ENCODE measurements at regions not wholly inside any gene's neighbourhood (a gene's known extent, or its start where the extent isn't known, plus 50 kb on each side); places are given as distances from the start of the nearest gene placed in this dataset.

DNA sequence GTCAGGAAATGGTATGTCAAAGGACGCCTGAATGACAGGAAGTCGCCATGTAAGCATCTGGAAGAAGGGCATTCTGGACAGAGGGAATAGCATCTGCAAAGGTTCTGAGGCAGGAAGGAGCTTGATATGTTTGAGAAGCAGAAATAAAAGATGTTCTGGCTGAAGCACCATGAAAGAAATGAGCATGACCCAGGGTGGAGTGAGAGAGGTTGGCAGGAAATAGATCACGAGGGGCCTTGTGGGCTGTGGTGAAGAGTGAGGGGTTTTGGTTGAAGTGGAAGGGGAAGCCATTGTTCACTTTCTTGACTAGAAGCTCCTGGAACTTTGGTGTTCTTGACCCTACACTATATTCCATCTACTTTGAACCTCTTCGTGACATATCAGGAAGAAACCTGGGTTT is 99.4 kb upstream of the PARP11 start (continued):
- TF ChIP-seq, protein P1, sequence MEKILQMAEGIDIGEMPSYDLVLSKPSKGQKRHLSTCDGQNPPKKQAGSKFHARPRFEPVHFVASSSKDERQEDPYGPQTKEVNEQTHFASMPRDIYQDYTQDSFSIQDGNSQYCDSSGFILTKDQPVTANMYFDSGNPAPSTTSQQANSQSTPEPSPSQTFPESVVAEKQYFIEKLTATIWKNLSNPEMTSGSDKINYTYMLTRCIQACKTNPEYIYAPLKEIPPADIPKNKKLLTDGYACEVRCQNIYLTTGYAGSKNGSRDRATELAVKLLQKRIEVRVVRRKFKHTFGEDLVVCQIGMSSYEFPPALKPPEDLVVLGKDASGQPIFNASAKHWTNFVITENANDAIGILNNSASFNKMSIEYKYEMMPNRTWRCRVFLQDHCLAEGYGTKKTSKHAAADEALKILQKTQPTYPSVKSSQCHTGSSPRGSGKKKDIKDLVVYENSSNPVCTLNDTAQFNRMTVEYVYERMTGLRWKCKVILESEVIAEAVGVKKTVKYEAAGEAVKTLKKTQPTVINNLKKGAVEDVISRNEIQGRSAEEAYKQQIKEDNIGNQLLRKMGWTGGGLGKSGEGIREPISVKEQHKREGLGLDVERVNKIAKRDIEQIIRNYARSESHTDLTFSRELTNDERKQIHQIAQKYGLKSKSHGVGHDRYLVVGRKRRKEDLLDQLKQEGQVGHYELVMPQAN (conservative IDR thresholded peaks at IDR 0.05), result no peak
- TF ChIP-seq NR2C1 (IDR thresholded peaks at IDR 0.05) (no peak), PML (IDR thresholded peaks at IDR 0.05; ENCODE audit: low read length) (no peak), BACH1 (IDR thresholded peaks at IDR 0.05; ENCODE audit: borderline replicate concordance) (no peak), NFYB (IDR thresholded peaks at IDR 0.05; ENCODE audit: insufficient read depth, low read depth, low read length) (no peak), NBN (IDR thresholded peaks at IDR 0.05) (no peak), EZH2 (IDR thresholded peaks at IDR 0.05; ENCODE audit: borderline replicate concordance, control insufficient read depth, low read depth, low read length) (no peak), POLR2AphosphoS2 (IDR thresholded peaks at IDR 0.05; ENCODE audit: low read depth, low read length) (no peak), TCF7 (IDR thresholded peaks at IDR 0.05; ENCODE audit: borderline replicate concordance) (no peak)
- TF ChIP-seq, protein P2, sequence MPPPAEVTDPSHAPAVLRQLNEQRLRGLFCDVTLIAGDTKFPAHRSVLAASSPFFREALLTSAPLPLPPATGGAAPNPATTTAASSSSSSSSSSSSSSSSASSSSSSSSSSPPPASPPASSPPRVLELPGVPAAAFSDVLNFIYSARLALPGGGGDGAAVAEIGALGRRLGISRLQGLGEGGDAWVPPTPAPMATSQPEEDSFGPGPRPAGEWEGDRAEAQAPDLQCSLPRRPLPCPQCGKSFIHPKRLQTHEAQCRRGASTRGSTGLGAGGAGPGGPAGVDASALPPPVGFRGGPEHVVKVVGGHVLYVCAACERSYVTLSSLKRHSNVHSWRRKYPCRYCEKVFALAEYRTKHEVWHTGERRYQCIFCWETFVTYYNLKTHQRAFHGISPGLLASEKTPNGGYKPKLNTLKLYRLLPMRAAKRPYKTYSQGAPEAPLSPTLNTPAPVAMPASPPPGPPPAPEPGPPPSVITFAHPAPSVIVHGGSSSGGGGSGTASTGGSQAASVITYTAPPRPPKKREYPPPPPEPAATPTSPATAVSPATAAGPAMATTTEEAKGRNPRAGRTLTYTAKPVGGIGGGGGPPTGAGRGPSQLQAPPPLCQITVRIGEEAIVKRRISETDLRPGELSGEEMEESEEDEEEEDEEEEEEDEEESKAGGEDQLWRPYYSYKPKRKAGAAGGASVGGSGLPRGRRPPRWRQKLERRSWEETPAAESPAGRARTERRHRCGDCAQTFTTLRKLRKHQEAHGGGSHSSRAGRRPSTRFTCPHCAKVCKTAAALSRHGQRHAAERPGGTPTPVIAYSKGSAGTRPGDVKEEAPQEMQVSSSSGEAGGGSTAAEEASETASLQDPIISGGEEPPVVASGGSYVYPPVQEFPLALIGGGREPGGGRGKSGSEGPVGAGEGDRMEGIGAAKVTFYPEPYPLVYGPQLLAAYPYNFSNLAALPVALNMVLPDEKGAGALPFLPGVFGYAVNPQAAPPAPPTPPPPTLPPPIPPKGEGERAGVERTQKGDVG (CRISPR knock-in tag; IDR thresholded peaks at IDR 0.05), result no peak
